Esophagus muscularis mucosa (tissue), 4 donors: ENCODE measurements at regions not wholly inside any gene's neighbourhood (a gene's known extent, or its start where the extent isn't known, plus 50 kb on each side); places are given as distances from the start of the nearest gene placed in this dataset.

ENCODE experiments used
- CTCF ChIP-seq, 3 experiments: fragments of 200-600 bp in 2 of 3; fragments of 450-650 bp in 1 of 3; sonication (generic) in 2 of 3; IDR thresholded peaks; one replicate each; pipeline ENCODE4 v1.5.1; 2017 to 2019; ENCODE audit warnings: antibody characterized with exemption in 3 of 3, mild to moderate bottlenecking in 2 of 3, moderate library complexity in 1 of 3
- EP300 ChIP-seq: sonication (generic); formaldehyde crosslinking; IDR thresholded peaks from one replicate; pipeline ENCODE4 v1.6.1; 2017; ENCODE audit warnings: antibody characterized with exemption
- POLR2A ChIP-seq: fragments of 450-650 bp; IDR thresholded peaks from one replicate; pipeline ENCODE4 v1.6.1; 2017; ENCODE audit warnings: antibody characterized with exemption, moderate library complexity, mild to moderate bottlenecking, low read depth
- POLR2AphosphoS5 ChIP-seq, 2 donors: sonication (generic); formaldehyde crosslinking; IDR thresholded peaks; one replicate each; pipeline ENCODE4 v1.6.1; 2017; ENCODE audit warnings: antibody characterized with exemption in 2 of 2

- no peak for TF ChIP-seq CTCF (IDR thresholded peaks at IDR 0.05)
- TF ChIP-seq EP300, result no peak
- no peak for TF ChIP-seq POLR2A
- no peak for TF ChIP-seq POLR2AphosphoS5 (IDR thresholded peaks at IDR 0.05)
Observed at GRCh38 chr11:86134580-86135318, 65.9 kb upstream of the PICALM start.
